Bronchial epithelial cell (primary cell): ENCODE measurements at regions not wholly inside any gene's neighbourhood (a gene's known extent, or its start where the extent isn't known, plus 50 kb on each side); places are given as distances from the start of the nearest gene placed in this dataset.
A peak's percentile ranks its signal among the peaks of the same experiment; 100 is the strongest.

Experiments used
- DNase-seq: peaks from one replicate; pipeline ENCODE4 v3.0.0-alpha.2; 2010; ENCODE audit warnings: low read depth
- FAIRE-seq: peaks from 2 replicates; lab custom pipeline; 2011; peaks lifted over from hg19 to GRCh38; lab: Jason Lieb, UNC
- H3K27me3 ChIP-seq: 2 replicates; pipeline ENCODE4 v1.5.1; 2011; ENCODE audit warnings: low read length; ENCODE audit not compliant: control insufficient read depth, insufficient read depth
- H3K36me3 ChIP-seq: 2 replicates; pipeline ENCODE4 v1.5.1; 2011; ENCODE audit warnings: low read length; ENCODE audit not compliant: control insufficient read depth, insufficient read depth
- H3K4me3 ChIP-seq: 2 replicates; pipeline ENCODE4 v1.5.1; 2011; ENCODE audit warnings: mild to moderate bottlenecking, low read depth, low read length, control low read depth
- TF ChIP-seq, protein P1 (sequence below): IDR thresholded peaks from 2 replicates; pipeline ENCODE4 v1.5.1; 2011; ENCODE audit warnings: mild to moderate bottlenecking, moderate library complexity, low read length, control low read depth, inconsistent platforms; ENCODE audit not compliant: insufficient read depth, severe bottlenecking

DNA sequence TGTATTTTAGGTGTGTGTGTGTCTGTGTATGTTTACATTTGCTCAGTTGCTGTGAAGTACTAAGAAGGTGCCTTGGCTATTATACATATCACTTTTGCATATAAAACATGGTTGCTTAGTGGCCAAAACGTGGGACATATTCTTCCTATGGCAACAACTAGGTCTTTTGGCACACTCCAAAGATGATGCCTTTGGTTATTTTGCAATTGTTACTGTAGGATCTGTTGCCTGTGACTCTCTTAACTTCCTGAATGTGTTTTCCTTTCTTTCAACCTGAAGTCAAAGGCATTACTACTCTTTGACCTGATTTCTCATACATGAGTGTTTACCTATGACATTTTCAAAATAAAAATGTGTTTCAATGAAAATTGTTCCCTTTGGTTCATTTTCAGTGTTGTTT lies 160.5 kb downstream of the UBE2E3 start:
- DNase-seq (no peak), FAIRE-seq (no peak)
- Histone ChIP-seq H3K36me3 (no peaks in the 10 kb centered on the region), H3K27me3 (no peaks in the 10 kb centered on the region), H3K4me3 (no peak overlapping the region)
- TF ChIP-seq, protein P1, sequence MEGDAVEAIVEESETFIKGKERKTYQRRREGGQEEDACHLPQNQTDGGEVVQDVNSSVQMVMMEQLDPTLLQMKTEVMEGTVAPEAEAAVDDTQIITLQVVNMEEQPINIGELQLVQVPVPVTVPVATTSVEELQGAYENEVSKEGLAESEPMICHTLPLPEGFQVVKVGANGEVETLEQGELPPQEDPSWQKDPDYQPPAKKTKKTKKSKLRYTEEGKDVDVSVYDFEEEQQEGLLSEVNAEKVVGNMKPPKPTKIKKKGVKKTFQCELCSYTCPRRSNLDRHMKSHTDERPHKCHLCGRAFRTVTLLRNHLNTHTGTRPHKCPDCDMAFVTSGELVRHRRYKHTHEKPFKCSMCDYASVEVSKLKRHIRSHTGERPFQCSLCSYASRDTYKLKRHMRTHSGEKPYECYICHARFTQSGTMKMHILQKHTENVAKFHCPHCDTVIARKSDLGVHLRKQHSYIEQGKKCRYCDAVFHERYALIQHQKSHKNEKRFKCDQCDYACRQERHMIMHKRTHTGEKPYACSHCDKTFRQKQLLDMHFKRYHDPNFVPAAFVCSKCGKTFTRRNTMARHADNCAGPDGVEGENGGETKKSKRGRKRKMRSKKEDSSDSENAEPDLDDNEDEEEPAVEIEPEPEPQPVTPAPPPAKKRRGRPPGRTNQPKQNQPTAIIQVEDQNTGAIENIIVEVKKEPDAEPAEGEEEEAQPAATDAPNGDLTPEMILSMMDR, result no peak

DNA sequence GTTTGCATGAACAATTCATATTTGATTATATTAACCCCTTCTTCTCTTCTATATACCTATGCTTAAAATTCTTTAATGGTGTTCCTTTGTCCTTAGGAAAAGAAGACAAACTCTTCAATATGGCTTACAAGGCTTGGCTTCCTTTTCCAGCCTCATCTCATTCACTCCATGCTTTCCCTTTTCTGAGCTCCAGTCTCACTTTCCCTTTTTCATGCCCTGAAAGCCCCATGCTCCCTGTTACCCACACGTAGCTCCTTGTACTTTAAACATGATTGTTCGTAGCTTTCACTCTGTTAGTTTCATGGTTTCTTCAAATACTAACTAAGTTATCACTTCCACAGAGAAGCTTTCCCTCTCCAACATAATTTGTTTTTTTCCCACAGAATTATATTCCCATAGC lies 161.3 kb downstream of the UBE2E3 start:
- TF ChIP-seq, protein P1, result no peak
- DNase-seq, result no peak
- Histone ChIP-seq H3K36me3 (no peaks in the 10 kb centered on the region), H3K4me3 (no peak overlapping the region), H3K27me3 (no peaks in the 10 kb centered on the region)
- FAIRE-seq, result no peak

DNA sequence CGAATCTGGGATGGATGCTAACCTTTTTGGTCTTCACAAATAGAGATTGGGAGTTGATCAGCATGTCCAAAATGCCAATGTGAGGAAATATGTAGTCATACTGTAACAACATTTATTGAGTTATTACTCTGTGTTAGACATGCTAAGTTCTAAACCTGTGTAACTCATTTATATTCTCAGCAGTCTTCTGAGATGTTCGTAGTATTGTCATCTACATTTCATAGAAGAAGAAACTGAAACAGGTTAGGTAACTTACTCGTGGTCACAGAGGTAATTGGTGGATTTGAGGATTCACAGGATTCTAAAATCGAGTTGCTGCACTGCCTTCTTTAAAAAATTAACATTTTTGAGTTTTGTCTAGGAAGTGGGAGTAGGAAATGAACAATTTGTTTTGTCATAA lies 162.1 kb downstream of the UBE2E3 start:
- H3K36me3 ChIP-seq, result no peaks in the 10 kb centered on the region
- FAIRE-seq (no peak), DNase-seq (no peak)
- TF ChIP-seq, protein P1, result no peak
- H3K27me3 ChIP-seq, result no peaks in the 10 kb centered on the region
- no peak overlapping the region for H3K4me3 ChIP-seq

DNA sequence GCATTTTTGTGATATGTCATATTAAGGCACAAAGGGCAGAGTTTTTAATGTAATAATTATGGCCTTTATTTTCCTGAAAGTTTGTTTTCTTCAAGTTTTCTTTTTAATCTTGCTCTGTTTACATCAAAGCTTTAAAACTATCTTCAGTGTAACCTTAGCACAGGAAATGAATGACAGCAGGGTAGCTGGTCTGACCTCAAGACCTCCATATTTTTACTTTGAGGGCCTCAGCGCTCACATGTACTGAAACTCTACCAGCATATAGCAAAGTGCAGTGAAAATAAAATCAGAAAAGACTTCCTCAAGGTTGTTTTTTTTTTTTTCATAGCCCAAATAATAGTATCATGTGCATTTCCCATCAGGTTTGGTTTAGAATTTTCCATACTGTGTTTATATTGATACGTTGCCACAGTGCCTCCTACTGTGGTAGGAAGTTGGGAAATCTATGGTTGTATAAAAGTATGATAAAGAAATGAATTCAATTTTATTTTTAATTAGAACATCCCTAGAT lies 163.4 kb downstream of the UBE2E3 start:
- FAIRE-seq (no peak), DNase-seq (no peak)
- TF ChIP-seq, protein P1, result no peak
- no peak overlapping the region for H3K4me3 ChIP-seq
- H3K36me3 ChIP-seq, result no peaks in the 10 kb centered on the region
- no peaks in the 10 kb centered on the region for H3K27me3 ChIP-seq

DNA sequence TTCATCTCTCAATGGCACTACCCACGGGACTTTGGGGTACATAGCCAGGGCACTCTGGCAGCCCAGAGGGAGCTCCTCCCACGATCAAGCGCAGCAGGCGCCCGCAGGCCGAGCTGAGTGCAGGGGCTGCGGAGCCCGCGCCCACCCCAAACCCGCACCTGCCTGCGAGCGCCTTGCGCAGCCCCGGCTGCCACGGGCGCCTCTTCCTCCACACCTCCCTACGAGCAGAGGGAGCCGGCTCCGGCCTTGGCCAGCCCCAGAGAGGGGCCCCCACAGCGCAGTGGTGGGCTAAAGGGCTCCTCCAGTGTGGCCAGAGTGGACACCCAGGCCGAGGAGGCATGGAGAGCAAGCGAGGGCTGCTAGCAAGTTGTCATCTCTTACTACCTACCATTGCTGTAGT lies 165.2 kb downstream of the UBE2E3 start:
- FAIRE-seq (no peak), DNase-seq (no peak)
- TF ChIP-seq, protein P1, result no peak
- no peak overlapping the region for H3K4me3 ChIP-seq
- no peaks in the 10 kb centered on the region for H3K36me3 ChIP-seq
- H3K27me3 ChIP-seq, result no peaks in the 10 kb centered on the region

DNA sequence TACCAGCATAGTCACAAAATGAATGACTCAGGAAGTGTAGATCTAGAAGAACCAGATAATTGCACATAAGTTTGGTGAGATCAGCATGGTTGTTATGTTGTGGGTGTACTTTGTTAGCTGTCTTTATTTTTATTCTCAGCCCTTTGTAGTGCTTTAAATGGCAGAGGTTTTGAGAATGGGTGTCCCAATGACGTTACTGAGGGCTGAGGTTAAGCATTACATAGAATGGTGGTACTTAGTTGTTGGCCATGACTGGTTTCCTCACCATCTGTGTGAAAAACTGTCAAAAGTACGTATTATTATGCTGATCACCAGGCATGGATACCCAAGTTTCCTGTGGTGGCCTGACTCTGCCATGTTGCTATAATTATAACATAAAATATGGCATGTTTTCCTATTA lies 165.8 kb downstream of the UBE2E3 start:
- DNase-seq, result peak; percentile 29
- Histone ChIP-seq H3K4me3 (no peak overlapping the region), H3K27me3 (no peaks in the 10 kb centered on the region), H3K36me3 (no peaks in the 10 kb centered on the region)
- FAIRE-seq, result no peak
- TF ChIP-seq, protein P1, result no peak
